Neural crest cell (in vitro differentiated cells): ENCODE measurements at regions not wholly inside any gene's neighbourhood (a gene's known extent, or its start where the extent isn't known, plus 50 kb on each side); places are given as distances from the start of the nearest gene placed in this dataset.

Source experiments
- DNase-seq: peaks from one replicate; pipeline ENCODE4 v3.0.0; 2021; ENCODE audit warnings: low read depth, mixed read lengths, low spot score
- H3K27ac Mint-ChIP-seq: one replicate; pipeline ENCODE4 v1.8.0; 2021; ENCODE audit warnings: mild to moderate bottlenecking, mixed read lengths; ENCODE audit not compliant: unreplicated experiment
- H3K27me3 Mint-ChIP-seq: 2 replicates; pipeline ENCODE4 v1.8.0; 2021; ENCODE audit warnings: low read depth, mild to moderate bottlenecking, mixed read lengths
- H3K36me3 Mint-ChIP-seq: 2 replicates; pipeline ENCODE4 v1.8.0; 2021; ENCODE audit warnings: low read depth, mild to moderate bottlenecking, mixed read lengths
- H3K4me1 Mint-ChIP-seq: 2 replicates; pipeline ENCODE4 v1.8.0; 2021; ENCODE audit warnings: mixed read lengths
- H3K4me3 Mint-ChIP-seq: one replicate; pipeline ENCODE4 v1.8.0; 2021; ENCODE audit warnings: mild to moderate bottlenecking, mixed read lengths
- H3K9me3 Mint-ChIP-seq: 2 replicates; pipeline ENCODE4 v1.8.0; 2021; ENCODE audit warnings: mixed read lengths
- TF ChIP-seq, protein P1 (sequence below): fragments of 200-600 bp; sonication (generic); conservative IDR thresholded peaks from 2 replicates; pipeline ENCODE4 v1.5.0; 2021; ENCODE audit warnings: antibody characterized with exemption, mild to moderate bottlenecking

DNA sequence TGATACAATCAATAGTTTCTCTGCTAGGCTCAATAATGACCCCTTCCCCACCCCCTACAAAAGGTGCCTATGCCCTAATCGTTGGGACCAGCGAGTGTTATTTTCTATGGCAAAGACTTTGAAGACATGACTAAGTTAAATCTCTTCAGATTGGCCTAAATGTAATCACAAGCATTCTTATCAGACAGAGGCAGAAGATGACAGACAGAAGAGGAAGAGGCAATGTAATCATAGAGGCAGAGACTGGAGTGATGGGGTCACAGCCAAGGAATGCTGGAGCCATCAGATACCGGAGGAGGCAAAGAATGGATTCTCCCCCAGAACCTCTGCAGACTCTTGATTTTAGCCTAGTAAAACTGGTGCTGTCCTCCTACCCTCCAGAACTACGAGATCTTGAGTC, 159.3 kb downstream of the EDN1 start:
- Mint-ChIP-seq H3K4me3 (no peak overlapping the region), H3K27ac (no peak overlapping the region), H3K27me3 (peaks cover 18% of the 10 kb centered on the region), H3K4me1 (no peaks in the 10 kb centered on the region), H3K36me3 (peaks cover 6% of the 10 kb centered on the region), H3K9me3 (peaks cover 8% of the 10 kb centered on the region)
- DNase-seq = no peak
- TF ChIP-seq, protein P1, sequence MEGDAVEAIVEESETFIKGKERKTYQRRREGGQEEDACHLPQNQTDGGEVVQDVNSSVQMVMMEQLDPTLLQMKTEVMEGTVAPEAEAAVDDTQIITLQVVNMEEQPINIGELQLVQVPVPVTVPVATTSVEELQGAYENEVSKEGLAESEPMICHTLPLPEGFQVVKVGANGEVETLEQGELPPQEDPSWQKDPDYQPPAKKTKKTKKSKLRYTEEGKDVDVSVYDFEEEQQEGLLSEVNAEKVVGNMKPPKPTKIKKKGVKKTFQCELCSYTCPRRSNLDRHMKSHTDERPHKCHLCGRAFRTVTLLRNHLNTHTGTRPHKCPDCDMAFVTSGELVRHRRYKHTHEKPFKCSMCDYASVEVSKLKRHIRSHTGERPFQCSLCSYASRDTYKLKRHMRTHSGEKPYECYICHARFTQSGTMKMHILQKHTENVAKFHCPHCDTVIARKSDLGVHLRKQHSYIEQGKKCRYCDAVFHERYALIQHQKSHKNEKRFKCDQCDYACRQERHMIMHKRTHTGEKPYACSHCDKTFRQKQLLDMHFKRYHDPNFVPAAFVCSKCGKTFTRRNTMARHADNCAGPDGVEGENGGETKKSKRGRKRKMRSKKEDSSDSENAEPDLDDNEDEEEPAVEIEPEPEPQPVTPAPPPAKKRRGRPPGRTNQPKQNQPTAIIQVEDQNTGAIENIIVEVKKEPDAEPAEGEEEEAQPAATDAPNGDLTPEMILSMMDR = no peak

DNA sequence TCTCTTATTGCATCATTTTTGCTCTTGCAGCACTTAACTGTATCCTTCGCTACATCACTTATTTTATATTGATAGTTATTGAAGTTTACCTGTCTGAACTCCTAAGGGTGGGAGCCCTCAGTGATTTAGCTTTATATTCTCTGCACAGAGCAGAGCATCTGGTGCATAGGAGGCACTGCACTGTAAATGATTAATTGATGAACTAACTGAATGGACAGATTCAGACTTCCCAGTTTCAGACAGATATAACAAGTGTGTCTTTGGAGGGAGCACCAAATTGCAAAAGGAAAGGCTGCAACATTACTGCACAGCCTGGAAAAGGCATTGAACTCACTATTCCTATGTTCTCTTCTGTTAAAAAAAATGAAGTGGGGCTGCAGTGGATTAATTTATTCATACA, 160.3 kb downstream of the EDN1 start:
- H3K9me3 Mint-ChIP-seq = peaks cover 12% of the 10 kb centered on the region
- peaks cover 18% of the 10 kb centered on the region for H3K27me3 Mint-ChIP-seq
- H3K36me3 Mint-ChIP-seq = peaks cover 8% of the 10 kb centered on the region
- H3K27ac Mint-ChIP-seq = no peak overlapping the region
- no peak overlapping the region for H3K4me3 Mint-ChIP-seq
- DNase-seq = no peak
- no peaks in the 10 kb centered on the region for H3K4me1 Mint-ChIP-seq
- TF ChIP-seq, protein P1 = no peak

DNA sequence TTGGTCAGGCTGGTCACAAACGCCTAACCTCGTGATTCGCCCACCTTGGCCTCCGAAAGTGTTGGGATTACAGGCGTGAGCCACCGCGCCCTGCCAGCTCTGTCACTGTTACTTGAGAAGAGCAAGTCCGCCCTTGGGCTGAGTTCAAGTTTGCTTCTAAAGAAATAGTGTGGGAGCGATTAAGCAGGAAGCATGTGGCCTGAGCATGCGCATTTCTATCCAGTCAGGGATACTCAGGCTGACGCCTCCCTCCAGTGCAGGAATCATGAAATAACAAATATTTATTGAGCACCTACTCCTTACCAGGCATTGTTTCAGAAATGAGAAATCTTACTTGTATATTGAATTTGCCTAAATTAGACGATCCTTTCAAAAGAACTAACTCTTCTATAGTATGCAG, 166.2 kb downstream of the EDN1 start:
- Mint-ChIP-seq H3K9me3 (peaks cover 12% of the 10 kb centered on the region), H3K4me3 (no peak overlapping the region), H3K36me3 (peaks cover 8% of the 10 kb centered on the region), H3K27ac (no peak overlapping the region), H3K4me1 (peaks cover 13% of the 10 kb centered on the region), H3K27me3 (peaks cover 7% of the 10 kb centered on the region)
- TF ChIP-seq, protein P1 = no peak
- no peak for DNase-seq

DNA sequence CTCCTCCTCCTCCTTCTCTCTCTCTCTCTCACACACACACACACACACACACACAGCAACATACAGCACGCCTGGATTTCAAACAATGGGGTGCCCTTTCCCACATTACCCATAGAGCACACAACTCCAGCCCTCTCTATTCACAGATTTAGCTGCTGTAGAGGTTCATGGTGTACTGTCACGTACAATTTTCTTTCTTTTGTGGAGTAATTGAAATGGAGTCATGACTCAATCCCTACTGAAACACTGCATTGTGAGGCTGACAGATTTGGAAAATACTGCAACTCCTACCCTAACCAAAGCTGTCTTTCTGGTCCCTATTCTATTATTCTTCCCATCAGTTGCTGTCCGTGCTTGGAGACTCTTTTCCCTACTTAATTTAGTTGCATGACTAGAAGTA, 166.9 kb downstream of the EDN1 start:
- Mint-ChIP-seq H3K27me3 (peaks cover 3% of the 10 kb centered on the region), H3K36me3 (peaks cover 8% of the 10 kb centered on the region), H3K4me3 (no peak overlapping the region), H3K4me1 (peaks cover 13% of the 10 kb centered on the region), H3K9me3 (peaks cover 12% of the 10 kb centered on the region), H3K27ac (no peak overlapping the region)
- DNase-seq = no peak
- TF ChIP-seq, protein P1 = no peak

DNA sequence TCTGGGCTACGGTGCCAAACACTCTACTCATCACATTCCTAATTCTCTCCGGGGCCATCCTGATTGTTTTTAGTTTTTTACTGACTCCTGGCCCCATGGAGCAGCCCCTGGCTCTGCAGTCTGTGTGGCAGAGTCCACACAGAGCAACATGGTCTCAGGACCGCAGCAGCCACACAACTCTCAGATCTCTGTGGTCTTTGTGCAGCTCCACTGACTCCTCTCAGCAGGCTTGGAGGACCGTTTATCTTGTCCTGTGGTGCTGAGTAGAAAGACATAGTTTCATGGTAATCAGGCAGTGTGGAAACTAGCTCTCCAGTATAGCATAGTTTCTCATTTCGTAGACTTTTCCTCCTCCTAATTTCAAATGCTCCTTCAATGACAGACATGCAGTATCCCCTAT, 168.4 kb downstream of the EDN1 start:
- peaks cover 13% of the 10 kb centered on the region for H3K4me1 Mint-ChIP-seq
- H3K4me3 Mint-ChIP-seq = no peak overlapping the region
- H3K27me3 Mint-ChIP-seq = peaks cover 3% of the 10 kb centered on the region
- DNase-seq = no peak
- peaks cover 3% of the 10 kb centered on the region for H3K36me3 Mint-ChIP-seq
- TF ChIP-seq, protein P1 = no peak
- peaks cover 8% of the 10 kb centered on the region for H3K9me3 Mint-ChIP-seq
- H3K27ac Mint-ChIP-seq = no peak overlapping the region
